ENCODE measurements at regions not wholly inside any gene's neighbourhood (a gene's known extent, or its start where the extent isn't known, plus 50 kb on each side); places are given as distances from the start of the nearest gene placed in this dataset.

DNA sequence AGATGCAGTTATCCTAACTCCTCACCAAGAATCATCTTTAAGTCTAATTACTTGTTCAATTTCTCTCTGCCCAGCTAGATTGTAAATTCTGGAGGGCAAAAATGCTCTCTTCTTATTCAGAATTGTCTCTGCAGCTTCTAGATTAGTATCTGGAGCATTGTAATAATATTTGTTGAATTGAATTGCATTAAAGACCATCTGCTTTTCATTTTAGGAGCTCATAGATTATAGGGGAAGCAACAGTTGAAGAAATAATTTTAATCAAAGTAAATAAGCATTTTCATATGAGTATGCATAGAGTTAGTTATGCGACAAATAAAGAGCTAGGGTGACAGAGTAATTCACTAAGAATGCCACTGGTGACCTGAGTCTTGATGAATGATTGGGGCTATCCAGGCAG lies 222.8 kb downstream of the SPRY2 start:
- Histone ChIP-seq H3K9me3 (ENCODE audit: control insufficient read depth, low read depth, low read length) (no peaks in the 10 kb centered on the region), H3K14ac (ENCODE audit: insufficient read depth, low read length) (no peak overlapping the region), H4K20me1 (ENCODE audit: control insufficient read depth, insufficient read depth, insufficient read length) (no peaks in the 10 kb centered on the region), H3K18ac (ENCODE audit: insufficient read length, low read depth, low read length) (no peak overlapping the region), H2BK12ac (ENCODE audit: insufficient read length, low read depth, low read length) (no peak overlapping the region), H3K79me2 (ENCODE audit: insufficient read depth, low read length) (no peaks in the 10 kb centered on the region), H3T11ph (ENCODE audit: low read length) (no peak overlapping the region), H2BK120ac (ENCODE audit: low read depth, low read length, poor library complexity, severe bottlenecking) (no peak overlapping the region), H3K56ac (ENCODE audit: insufficient read length, low read depth, low read length) (no peak overlapping the region), H2BK20ac (ENCODE audit: low read depth, low read length, poor library complexity, severe bottlenecking) (no peak overlapping the region), H4K8ac (replicated peaks; ENCODE audit: insufficient read length, low read depth, low read length) (no peak overlapping the region), H3K4me1 (ENCODE audit: insufficient read depth, low read length) (no peaks in the 10 kb centered on the region), H3K27ac (ENCODE audit: insufficient read length, low read depth, low read length) (no peak overlapping the region), H2AFZ (ENCODE audit: low read length) (no peak overlapping the region), H4K91ac (ENCODE audit: insufficient read length, low read depth, low read length) (no peak overlapping the region), H3K27me3 (ENCODE audit: insufficient read depth, low read length) (no peaks in the 10 kb centered on the region), H3K23me2 (ENCODE audit: insufficient read length, low read depth, low read length, poor library complexity, severe bottlenecking) (no peaks in the 10 kb centered on the region), H3K79me1 (ENCODE audit: insufficient read depth, low read depth, low read length, poor library complexity, severe bottlenecking) (no peaks in the 10 kb centered on the region), H3K4ac (ENCODE audit: low read depth, low read length) (no peak overlapping the region), H3K23ac (ENCODE audit: insufficient read length, low read depth, low read length) (no peak overlapping the region), H3K4me2 (ENCODE audit: insufficient read depth, insufficient read length, low read length) (no peak overlapping the region), H4K5ac (ENCODE audit: insufficient read length, low read depth, low read length) (no peak overlapping the region), H2BK5ac (ENCODE audit: insufficient read length, low read length) (no peak overlapping the region), H2AK5ac (ENCODE audit: insufficient read length, low read length) (no peak overlapping the region), H2BK15ac (ENCODE audit: low read depth, low read length) (no peak overlapping the region), H3K9ac (ENCODE audit: extremely low read depth, insufficient read length, low read length) (no peak overlapping the region)
- H3K4me1 Mint-ChIP-seq = peaks cover 5 to 7% of the 10 kb centered on the region in 2 experiments
- H3K9me3 Mint-ChIP-seq = no peaks in the 10 kb centered on the region
- no peak overlapping the region for H3K4me3 Mint-ChIP-seq
- no peaks in the 10 kb centered on the region for H3K27me3 Mint-ChIP-seq (ENCODE audit: low read depth)
- DNase-seq = no peak
- WGBS (ENCODE audit: extremely low coverage, insufficient read length, low lambda C conversion rate) = no CpG with 5 or more reads among the region's 1 CpG
- no peak overlapping the region for H3K27ac Mint-ChIP-seq
- H3K36me3 Mint-ChIP-seq (ENCODE audit: insufficient read depth in 1 of 3, low read depth in 3 of 3) = no peaks in the 10 kb centered on the region; a peak in 1 of 7 replicates
- TF ChIP-seq, protein P1, sequence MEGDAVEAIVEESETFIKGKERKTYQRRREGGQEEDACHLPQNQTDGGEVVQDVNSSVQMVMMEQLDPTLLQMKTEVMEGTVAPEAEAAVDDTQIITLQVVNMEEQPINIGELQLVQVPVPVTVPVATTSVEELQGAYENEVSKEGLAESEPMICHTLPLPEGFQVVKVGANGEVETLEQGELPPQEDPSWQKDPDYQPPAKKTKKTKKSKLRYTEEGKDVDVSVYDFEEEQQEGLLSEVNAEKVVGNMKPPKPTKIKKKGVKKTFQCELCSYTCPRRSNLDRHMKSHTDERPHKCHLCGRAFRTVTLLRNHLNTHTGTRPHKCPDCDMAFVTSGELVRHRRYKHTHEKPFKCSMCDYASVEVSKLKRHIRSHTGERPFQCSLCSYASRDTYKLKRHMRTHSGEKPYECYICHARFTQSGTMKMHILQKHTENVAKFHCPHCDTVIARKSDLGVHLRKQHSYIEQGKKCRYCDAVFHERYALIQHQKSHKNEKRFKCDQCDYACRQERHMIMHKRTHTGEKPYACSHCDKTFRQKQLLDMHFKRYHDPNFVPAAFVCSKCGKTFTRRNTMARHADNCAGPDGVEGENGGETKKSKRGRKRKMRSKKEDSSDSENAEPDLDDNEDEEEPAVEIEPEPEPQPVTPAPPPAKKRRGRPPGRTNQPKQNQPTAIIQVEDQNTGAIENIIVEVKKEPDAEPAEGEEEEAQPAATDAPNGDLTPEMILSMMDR (conservative IDR thresholded peaks at IDR 0.05) = no peak
